GM19397 (cell line): ENCODE measurements at regions not wholly inside any gene's neighbourhood (a gene's known extent, or its start where the extent isn't known, plus 50 kb on each side); places are given as distances from the start of the nearest gene placed in this dataset.
"Not testable (repeated sequence)": the region's sequence is repeated elsewhere in the genome, so short reads cannot be mapped to it uniquely, and the experiment has no call there.

ENCODE experiments used
- ATAC-seq: cut with Tn5 transposase; IDR thresholded peaks from one replicate; pipeline ENCODE4 v1.9.1; 2021; ENCODE audit warnings: mild to moderate bottlenecking, moderate library complexity; ENCODE audit not compliant: unreplicated experiment

- ATAC-seq = no peak
Measured at GRCh38 chr7:96826089-96826488, 116.4 kb upstream of the SEM1 start.

- no peak for ATAC-seq
Measured at GRCh38 chr7:96827701-96828100, 118.1 kb upstream of the SEM1 start.

GRCh38 chr7:96829121-96829520, 119.5 kb upstream of the SEM1 start:
- not testable (repeated sequence) for ATAC-seq

- ATAC-seq = no peak
Measured at GRCh38 chr7:96831446-96831845, 121.8 kb upstream of the SEM1 start.

- ATAC-seq = no peak
Measured at GRCh38 chr7:96832092-96832662, 122.5 kb upstream of the SEM1 start.

- no peak for ATAC-seq
Measured at GRCh38 chr7:96833676-96834453, 124.2 kb upstream of the SEM1 start.

- no peak for ATAC-seq
Measured at GRCh38 chr7:96836456-96836855, 126.8 kb upstream of the SEM1 start.

GRCh38 chr7:96837593-96837992, 127.9 kb upstream of the SEM1 start:
- ATAC-seq = peak; percentile 93

- no peak for ATAC-seq
Measured at GRCh38 chr7:96838481-96838880, 128.8 kb upstream of the SEM1 start.

- no peak for ATAC-seq
Measured at GRCh38 chr7:96855139-96855538, 145.5 kb upstream of the SEM1 start.

GRCh38 chr7:96855691-96856090, 146.0 kb upstream of the SEM1 start:
- no peak for ATAC-seq

- ATAC-seq = no peak
Measured at GRCh38 chr7:96869538-96869937, 135.8 kb upstream of the DLX6 start.

- ATAC-seq = no peak
Measured at GRCh38 chr7:96870185-96870584, 135.2 kb upstream of the DLX6 start.

GRCh38 chr7:96870934-96871333, 134.4 kb upstream of the DLX6 start:
- no peak for ATAC-seq

GRCh38 chr7:96887426-96887825, 117.9 kb upstream of the DLX6 start:
- ATAC-seq = no peak

- no peak for ATAC-seq
Measured at GRCh38 chr7:96899108-96899507, 106.2 kb upstream of the DLX6 start.

GRCh38 chr7:96901822-96902445, 103.4 kb upstream of the DLX6 start:
- no peak for ATAC-seq

GRCh38 chr7:96903906-96904305, 101.4 kb upstream of the DLX6 start:
- ATAC-seq = no peak

- no peak for ATAC-seq
Measured at GRCh38 chr7:96910486-96910885, 94.9 kb upstream of the DLX6 start.

GRCh38 chr7:96915029-96915428, 90.3 kb upstream of the DLX6 start:
- ATAC-seq = no peak

- ATAC-seq = no peak
Measured at GRCh38 chr7:96920064-96920463, 85.3 kb upstream of the DLX6 start.

GRCh38 chr7:96920713-96921112, 84.6 kb upstream of the DLX6 start:
- no peak for ATAC-seq
